ENCODE measurements at regions not wholly inside any gene's neighbourhood (a gene's known extent, or its start where the extent isn't known, plus 50 kb on each side); places are given as distances from the start of the nearest gene placed in this dataset.

DNA sequence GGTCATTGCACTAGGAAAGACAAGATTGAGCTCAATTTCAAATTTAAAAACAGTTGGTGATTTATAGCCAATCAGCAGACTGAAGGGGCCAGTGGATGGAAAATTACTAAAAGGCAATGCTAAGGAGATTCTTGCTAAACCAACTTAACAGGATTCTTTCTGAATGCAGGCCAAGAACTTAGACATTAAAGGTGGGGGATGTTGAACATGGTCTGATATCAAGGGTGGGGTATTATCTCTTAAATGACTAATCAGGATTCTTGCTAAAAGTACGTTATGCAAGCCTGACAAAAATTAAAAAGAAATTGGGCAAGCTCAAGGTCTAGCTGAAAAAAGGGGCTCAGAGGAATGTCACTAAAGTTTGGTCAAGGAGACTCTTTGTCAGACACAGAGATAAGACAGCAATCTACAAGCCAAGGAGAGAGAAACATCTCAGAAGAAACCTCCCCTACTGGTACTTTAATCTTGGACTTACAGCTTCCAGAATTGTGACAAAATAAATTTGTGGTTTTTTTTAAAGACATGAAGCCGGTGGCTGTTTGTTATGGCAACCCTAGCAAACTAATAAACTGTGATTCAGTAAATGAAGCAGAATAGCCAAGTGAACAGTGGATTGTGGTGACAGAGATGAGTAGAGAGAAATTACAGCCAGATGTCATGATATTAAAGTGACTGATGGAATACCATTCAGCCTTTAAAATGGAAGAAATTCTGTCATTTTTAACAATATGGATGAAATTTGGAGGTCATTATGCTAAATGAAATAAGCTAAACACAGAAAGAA is 120.3 kb upstream of the KLHL4 start:
- Histone ChIP-seq H3K36me3 (no peaks in the 10 kb centered on the region), H3K27ac (no peak overlapping the region)
- intact Hi-C loops (cut with DNase I): no loop called here

GRCh38 chrX:87402256-87402655 is 115.3 kb upstream of the KLHL4 start:
- no peaks in the 10 kb centered on the region for H3K36me3 ChIP-seq
- H3K4me1 ChIP-seq: no peaks in the 10 kb centered on the region
- no peak overlapping the region for H3K27ac ChIP-seq
- H3K27me3 ChIP-seq: no peaks in the 10 kb centered on the region
- no peaks in the 10 kb centered on the region for H3K9me3 ChIP-seq
- no peak overlapping the region for H3K4me3 ChIP-seq
- TF ChIP-seq POLR2A (IDR thresholded peaks at IDR 0.05): no peak
- TF ChIP-seq EP300 (IDR thresholded peaks at IDR 0.05): no peak
- no peak for TF ChIP-seq POLR2AphosphoS5 (IDR thresholded peaks at IDR 0.05)
- TF ChIP-seq, protein P1, sequence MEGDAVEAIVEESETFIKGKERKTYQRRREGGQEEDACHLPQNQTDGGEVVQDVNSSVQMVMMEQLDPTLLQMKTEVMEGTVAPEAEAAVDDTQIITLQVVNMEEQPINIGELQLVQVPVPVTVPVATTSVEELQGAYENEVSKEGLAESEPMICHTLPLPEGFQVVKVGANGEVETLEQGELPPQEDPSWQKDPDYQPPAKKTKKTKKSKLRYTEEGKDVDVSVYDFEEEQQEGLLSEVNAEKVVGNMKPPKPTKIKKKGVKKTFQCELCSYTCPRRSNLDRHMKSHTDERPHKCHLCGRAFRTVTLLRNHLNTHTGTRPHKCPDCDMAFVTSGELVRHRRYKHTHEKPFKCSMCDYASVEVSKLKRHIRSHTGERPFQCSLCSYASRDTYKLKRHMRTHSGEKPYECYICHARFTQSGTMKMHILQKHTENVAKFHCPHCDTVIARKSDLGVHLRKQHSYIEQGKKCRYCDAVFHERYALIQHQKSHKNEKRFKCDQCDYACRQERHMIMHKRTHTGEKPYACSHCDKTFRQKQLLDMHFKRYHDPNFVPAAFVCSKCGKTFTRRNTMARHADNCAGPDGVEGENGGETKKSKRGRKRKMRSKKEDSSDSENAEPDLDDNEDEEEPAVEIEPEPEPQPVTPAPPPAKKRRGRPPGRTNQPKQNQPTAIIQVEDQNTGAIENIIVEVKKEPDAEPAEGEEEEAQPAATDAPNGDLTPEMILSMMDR (IDR thresholded peaks at IDR 0.05): no peak
- WGBS, 2 donors: 76 to 85% methylated on average over 1 of the region's 1 CpG
- intact Hi-C loops (cut with DNase I): no loop called here
- DNase-seq: no peak

More for the DNA sequence above, 120.3 kb upstream of the KLHL4 start:
- TF ChIP-seq, protein P1 (IDR thresholded peaks at IDR 0.05): no peak
- TF ChIP-seq POLR2A (IDR thresholded peaks at IDR 0.05) (no peak), EP300 (IDR thresholded peaks at IDR 0.05) (no peak), POLR2AphosphoS5 (IDR thresholded peaks at IDR 0.05) (no peak)
- Histone ChIP-seq H3K4me1 (no peaks in the 10 kb centered on the region), H3K4me3 (no peak overlapping the region), H3K9me3 (no peaks in the 10 kb centered on the region), H3K27me3 (no peaks in the 10 kb centered on the region)
- 35 to 67% methylated on average over 2 of the region's 2 CpGs for WGBS, 2 donors
- DNase-seq: no peak

GRCh38 chrX:87403551-87403950 is 114.1 kb upstream of the KLHL4 start:
- no peaks in the 10 kb centered on the region for H3K27me3 ChIP-seq
- no peak for TF ChIP-seq POLR2A (IDR thresholded peaks at IDR 0.05)
- TF ChIP-seq POLR2AphosphoS5 (IDR thresholded peaks at IDR 0.05): no peak
- TF ChIP-seq, protein P1 (IDR thresholded peaks at IDR 0.05): no peak
- no peak for TF ChIP-seq EP300 (IDR thresholded peaks at IDR 0.05)
- WGBS, 2 donors: 67 to 85% methylated on average over 4 of the region's 4 CpGs
- intact Hi-C loops (cut with DNase I): no loop called here
- H3K9me3 ChIP-seq: no peaks in the 10 kb centered on the region
- DNase-seq: no peak
- H3K4me3 ChIP-seq: no peak overlapping the region
- H3K27ac ChIP-seq: no peak overlapping the region
- H3K36me3 ChIP-seq: no peaks in the 10 kb centered on the region
- no peaks in the 10 kb centered on the region for H3K4me1 ChIP-seq

GRCh38 chrX:87409113-87409841 is 108.3 kb upstream of the KLHL4 start:
- H3K4me1 ChIP-seq: peaks cover 0 to 14% (median 2%) of the 10 kb centered on the region in 4 donors
- peak overlapping the region in 3 of 4 donors; percentile 64 to 70 (median 68) for H3K27ac ChIP-seq
- peak; percentile 71 for DNase-seq
- no peaks in the 10 kb centered on the region for H3K27me3 ChIP-seq
- WGBS, 2 donors: 43 to 61% methylated on average over 7 of the region's 7 CpGs
- TF ChIP-seq POLR2A (IDR thresholded peaks at IDR 0.05): no peak
- TF ChIP-seq POLR2AphosphoS5 (IDR thresholded peaks at IDR 0.05): peak in 3 of 4 donors; percentile 24 to 58 (median 49)
- TF ChIP-seq, protein P1 (IDR thresholded peaks at IDR 0.05): no peak
- intact Hi-C loops (cut with DNase I): no loop called here
- H3K9me3 ChIP-seq: no peaks in the 10 kb centered on the region
- H3K36me3 ChIP-seq: no peaks in the 10 kb centered on the region
- H3K4me3 ChIP-seq: no peak overlapping the region
